Naive thymus-derived CD4-positive, alpha-beta T cell (primary cell): ENCODE measurements at regions not wholly inside any gene's neighbourhood (a gene's known extent, or its start where the extent isn't known, plus 50 kb on each side); places are given as distances from the start of the nearest gene placed in this dataset.
A peak's percentile ranks its signal among the peaks of the same experiment; 100 is the strongest.

Source experiments
- ATAC-seq: fragments of 150-1000 bp; cut with Tn5 transposase; 2 replicates; pipeline ENCODE4 v1.10.0; 2021; ENCODE audit warnings: mild to moderate bottlenecking, moderate library complexity
- CTCF ChIA-PET: fragments of 350-600 bp; sonication (Branson Sonifier 250); formaldehyde crosslinking; loops from one replicate; lab custom pipeline; 2021; ENCODE audit warnings: antibody characterized with exemption; lab: Charles Lee
- POLR2A ChIA-PET: fragments of 350-600 bp; sonication (Branson Sonifier 250); formaldehyde crosslinking; loops from one replicate; lab custom pipeline; 2021; ENCODE audit warnings: antibody characterized with exemption, inconsistent platforms; lab: Charles Lee
- DNase-seq, 9 donors: peaks; one replicate each; pipeline versions ENCODE4 v3.0.0 to v3.0.0-alpha.2; 2020 to 2022; ENCODE audit warnings: mixed read lengths in 1 of 9
- H3K27ac ChIP-seq: one replicate; pipeline ENCODE4 v1.7.0; 2013; ENCODE audit warnings: mild to moderate bottlenecking, low read depth, low read length, moderate library complexity
- H3K27me3 ChIP-seq, 2 donors: one replicate each; pipeline ENCODE4 v1.7.0; 2013; ENCODE audit warnings: low read length in 2 of 2, mild to moderate bottlenecking in 2 of 2, moderate library complexity in 2 of 2; ENCODE audit not compliant: control insufficient read depth in 2 of 2, insufficient read depth in 2 of 2
- H3K36me3 ChIP-seq, 3 experiments: 1 replicate in 2 of 3; 2 replicates in 1 of 3; pipeline ENCODE4 v1.7.0; 2013; ENCODE audit warnings: low read length in 3 of 3, mild to moderate bottlenecking in 3 of 3, moderate library complexity in 1 of 3; ENCODE audit not compliant: insufficient read depth in 3 of 3, control insufficient read depth in 2 of 3
- H3K4me1 ChIP-seq, 2 donors: one replicate each; pipeline ENCODE4 v1.7.0; 2013; ENCODE audit warnings: low read length in 2 of 2, mild to moderate bottlenecking in 2 of 2, moderate library complexity in 1 of 2; ENCODE audit not compliant: control insufficient read depth in 2 of 2, insufficient read depth in 2 of 2
- H3K4me3 ChIP-seq: 2 replicates; pipeline ENCODE4 v1.7.0; 2013; ENCODE audit warnings: mild to moderate bottlenecking, low read length
- H3K9me3 ChIP-seq, 3 experiments: 1 replicate in 2 of 3; 2 replicates in 1 of 3; pipeline ENCODE4 v1.7.0; 2013; ENCODE audit warnings: low read length in 3 of 3; ENCODE audit not compliant: control insufficient read depth in 2 of 3
- H3K27ac Mint-ChIP-seq, 9 donors: one replicate each; pipeline ENCODE4 v1.8.0; 2020 to 2022; ENCODE audit warnings: mixed read lengths in 9 of 9, mild to moderate bottlenecking in 8 of 9, moderate library complexity in 5 of 9, inconsistent platforms in 2 of 9
- H3K27me3 Mint-ChIP-seq, 5 donors: one replicate each; pipeline ENCODE4 v1.8.0; 2021 to 2022; ENCODE audit warnings: mixed read lengths in 5 of 5, mild to moderate bottlenecking in 1 of 5
- H3K36me3 Mint-ChIP-seq, 5 donors: one replicate each; pipeline ENCODE4 v1.8.0; 2020 to 2022; ENCODE audit warnings: mixed read lengths in 5 of 5, mild to moderate bottlenecking in 3 of 5, inconsistent platforms in 1 of 5
- H3K4me1 Mint-ChIP-seq, 7 donors: one replicate each; pipeline ENCODE4 v1.8.0; 2020 to 2022; ENCODE audit warnings: mixed read lengths in 7 of 7, mild to moderate bottlenecking in 3 of 7, inconsistent platforms in 1 of 7
- H3K4me3 Mint-ChIP-seq, 10 donors: one replicate each; pipeline ENCODE4 v1.8.0; 2020 to 2022; ENCODE audit warnings: mild to moderate bottlenecking in 10 of 10, mixed read lengths in 10 of 10, moderate library complexity in 6 of 10, inconsistent platforms in 2 of 10
- H3K9me3 Mint-ChIP-seq, 11 donors: one replicate each; pipeline ENCODE4 v1.8.0; 2020 to 2022; ENCODE audit warnings: mixed read lengths in 11 of 11, mild to moderate bottlenecking in 4 of 11, inconsistent platforms in 1 of 11, moderate library complexity in 1 of 11
- intact Hi-C, 2 donors: fragments of 100-400 bp; cut with micrococcal nuclease; formaldehyde crosslinking; loops; one replicate each; pipeline ENCODE4 v1.15.1; 2023

DNA sequence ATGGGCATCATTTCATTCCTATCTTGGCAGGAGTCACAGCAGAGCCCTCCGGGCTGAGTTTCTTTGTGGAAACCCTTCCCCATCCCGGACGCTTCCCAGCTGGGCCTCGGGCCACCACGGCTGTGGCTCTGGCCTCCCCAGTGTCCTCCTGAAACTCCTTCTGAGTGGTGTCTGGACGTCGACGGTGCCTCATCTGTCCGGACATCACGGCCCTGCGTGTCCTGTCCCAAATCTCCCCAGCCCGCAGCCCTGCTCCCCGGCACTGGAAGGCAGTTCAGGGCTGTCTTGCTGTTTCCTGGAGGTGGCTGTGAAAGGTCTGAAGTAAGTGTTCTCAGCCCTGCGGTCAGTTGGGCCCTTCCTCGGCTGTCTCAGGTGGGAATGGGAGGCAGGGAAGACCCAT, 99.8 kb upstream of the TMEM18 start:
- Mint-ChIP-seq H3K27me3 (peaks cover 0 to 12% (median 3%) of the 10 kb centered on the region in 5 donors), H3K36me3 (no peaks in the 10 kb centered on the region), H3K27ac (no peak overlapping the region), H3K9me3 (peaks cover 0 to 2% (median 0%) of the 10 kb centered on the region in 11 donors), H3K4me3 (no peak overlapping the region), H3K4me1 (no peaks in the 10 kb centered on the region)
- ATAC-seq: no peak
- intact Hi-C loops: no loop called here
- H3K27me3 ChIP-seq: no peaks in the 10 kb centered on the region
- H3K36me3 ChIP-seq: no peaks in the 10 kb centered on the region
- no peaks in the 10 kb centered on the region for H3K9me3 ChIP-seq
- DNase-seq: no peak
- CTCF ChIA-PET: no interaction called here
- no peak overlapping the region for H3K4me3 ChIP-seq
- H3K4me1 ChIP-seq: no peaks in the 10 kb centered on the region
- POLR2A ChIA-PET: no interaction called here
- H3K27ac ChIP-seq: no peak overlapping the region

DNA sequence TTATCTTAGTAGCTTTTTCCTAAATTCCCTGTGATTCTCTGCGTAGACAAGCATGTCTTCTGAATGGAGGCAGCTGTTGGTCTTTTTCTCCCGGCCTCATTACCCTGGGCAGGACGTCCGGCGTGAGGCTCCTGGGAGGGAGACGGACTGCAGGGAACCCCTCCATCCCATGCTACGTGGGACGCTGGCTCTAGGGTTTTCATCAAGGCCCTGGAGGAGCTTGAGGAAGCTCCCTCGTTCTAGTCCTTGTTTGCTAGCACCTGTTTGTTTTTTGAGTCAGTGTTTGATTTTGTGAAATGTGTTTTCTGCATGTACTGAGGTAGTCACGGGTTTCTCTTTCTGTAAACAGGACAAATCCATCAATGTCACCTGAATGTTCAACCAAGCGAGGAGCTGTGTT, 99.3 kb upstream of the TMEM18 start:
- DNase-seq: no peak
- intact Hi-C loops: no loop called here
- Mint-ChIP-seq H3K4me1 (no peaks in the 10 kb centered on the region), H3K4me3 (no peak overlapping the region), H3K36me3 (no peaks in the 10 kb centered on the region), H3K27ac (no peak overlapping the region), H3K27me3 (peaks cover 0 to 8% (median 3%) of the 10 kb centered on the region in 5 donors), H3K9me3 (peaks cover 0 to 2% (median 0%) of the 10 kb centered on the region in 11 donors)
- no peaks in the 10 kb centered on the region for H3K9me3 ChIP-seq
- no peak overlapping the region for H3K27ac ChIP-seq
- H3K36me3 ChIP-seq: no peaks in the 10 kb centered on the region
- CTCF ChIA-PET: no interaction called here
- H3K4me3 ChIP-seq: no peak overlapping the region
- H3K27me3 ChIP-seq: no peaks in the 10 kb centered on the region
- ATAC-seq: no peak
- POLR2A ChIA-PET: interaction anchor here (0.6 kb wide), 1 partner anchor 209 kb away, joined by 3 read pairs; no protein-coding TSS in a partner anchor
- no peaks in the 10 kb centered on the region for H3K4me1 ChIP-seq

DNA sequence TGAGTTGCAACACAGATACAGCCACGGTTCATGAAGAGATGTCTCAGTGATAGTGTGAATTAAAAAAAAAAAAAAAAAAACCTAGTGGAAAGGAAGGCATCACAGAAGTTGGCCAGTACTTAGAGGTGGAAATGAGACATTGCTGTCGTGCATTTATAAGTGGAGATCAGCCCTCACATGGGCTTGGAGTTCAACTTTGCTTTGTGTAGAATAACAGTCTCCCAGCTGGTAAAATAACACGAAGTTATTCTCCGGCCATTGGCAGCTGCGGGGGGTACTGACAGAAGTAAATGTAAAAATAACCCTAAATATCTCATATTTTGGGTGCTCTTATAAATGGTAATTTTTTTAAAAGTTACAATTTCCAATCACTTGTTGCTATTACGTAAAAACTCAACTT, 98.8 kb upstream of the TMEM18 start:
- Histone ChIP-seq H3K36me3 (no peaks in the 10 kb centered on the region), H3K9me3 (no peaks in the 10 kb centered on the region), H3K4me1 (no peaks in the 10 kb centered on the region), H3K4me3 (no peak overlapping the region), H3K27ac (no peak overlapping the region), H3K27me3 (no peaks in the 10 kb centered on the region)
- ATAC-seq: no peak
- ChIA-PET POLR2A (interaction anchor here (0.6 kb wide), 1 partner anchor 209 kb away, joined by 3 read pairs; no protein-coding TSS in a partner anchor), CTCF (no interaction called here)
- no peaks in the 10 kb centered on the region for H3K36me3 Mint-ChIP-seq
- no peak overlapping the region for H3K4me3 Mint-ChIP-seq
- peaks cover 0 to 2% (median 0%) of the 10 kb centered on the region in 11 donors for H3K9me3 Mint-ChIP-seq
- no peaks in the 10 kb centered on the region for H3K4me1 Mint-ChIP-seq
- no peak for DNase-seq
- intact Hi-C loops: no loop called here
- H3K27me3 Mint-ChIP-seq: peaks cover 0 to 8% (median 3%) of the 10 kb centered on the region in 5 donors
- H3K27ac Mint-ChIP-seq: peak overlapping the region in 1 of 9 donors; percentile 5

- H3K4me1 Mint-ChIP-seq: peaks cover 0 to 7% (median 0%) of the 10 kb centered on the region in 7 donors
- CTCF ChIA-PET: no interaction called here
- no peak for ATAC-seq
- no peaks in the 10 kb centered on the region for H3K9me3 ChIP-seq
- no peak overlapping the region for H3K4me3 Mint-ChIP-seq
- no peak overlapping the region for H3K27ac ChIP-seq
- POLR2A ChIA-PET: no interaction called here
- H3K4me1 ChIP-seq: no peaks in the 10 kb centered on the region
- intact Hi-C loops: no loop called here
- H3K27me3 ChIP-seq: no peaks in the 10 kb centered on the region
- H3K36me3 Mint-ChIP-seq: no peaks in the 10 kb centered on the region
- H3K27ac Mint-ChIP-seq: no peak overlapping the region
- peaks cover 0 to 8% (median 3%) of the 10 kb centered on the region in 5 donors for H3K27me3 Mint-ChIP-seq
- no peaks in the 10 kb centered on the region for H3K36me3 ChIP-seq
- peaks cover 0 to 2% (median 0%) of the 10 kb centered on the region in 11 donors for H3K9me3 Mint-ChIP-seq
- DNase-seq: no peak
- no peak overlapping the region for H3K4me3 ChIP-seq
Observed at GRCh38 chr2:774436-774835, 97.2 kb upstream of the TMEM18 start.

- CTCF ChIA-PET: no interaction called here
- no peaks in the 10 kb centered on the region for H3K27me3 ChIP-seq
Observed at GRCh38 chr2:773256-774160, 96.3 kb upstream of the TMEM18 start.

DNA sequence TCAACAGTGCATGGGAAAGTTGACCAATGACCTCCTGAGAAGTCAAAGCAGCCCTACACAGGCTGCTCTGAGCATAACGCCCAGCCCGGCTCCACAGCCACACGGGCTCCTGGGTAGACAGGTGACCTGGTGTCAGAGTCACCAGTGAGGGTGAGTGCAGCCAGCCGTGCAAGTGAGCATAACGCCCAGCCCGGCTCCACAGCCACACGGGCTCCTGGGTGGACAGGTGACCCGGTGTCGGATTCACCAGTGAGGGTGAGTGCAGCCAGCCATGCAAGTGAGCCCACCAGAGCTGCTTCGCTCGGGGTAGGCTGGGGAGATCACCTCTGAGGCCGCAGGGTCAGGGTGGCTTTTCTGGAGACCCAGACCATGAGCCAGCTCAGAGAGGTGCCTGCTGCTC, 94.3 kb upstream of the TMEM18 start:
- intact Hi-C loops: no loop called here
- H3K4me1 ChIP-seq: peaks cover 0 to 9% of the 10 kb centered on the region in 2 donors
- Mint-ChIP-seq H3K4me3 (no peak overlapping the region), H3K9me3 (peaks cover 0 to 7% (median 0%) of the 10 kb centered on the region in 11 donors), H3K27ac (no peak overlapping the region), H3K4me1 (peaks cover 0 to 23% (median 8%) of the 10 kb centered on the region in 7 donors), H3K27me3 (peaks cover 0 to 8% (median 3%) of the 10 kb centered on the region in 5 donors), H3K36me3 (no peaks in the 10 kb centered on the region)
- DNase-seq: no peak
- ATAC-seq: no peak
- H3K36me3 ChIP-seq: no peaks in the 10 kb centered on the region
- no peak overlapping the region for H3K4me3 ChIP-seq
- no peaks in the 10 kb centered on the region for H3K9me3 ChIP-seq
- no peak overlapping the region for H3K27ac ChIP-seq
- H3K27me3 ChIP-seq: no peaks in the 10 kb centered on the region
- ChIA-PET POLR2A (no interaction called here), CTCF (no interaction called here)

More at GRCh38 chr2:773256-774160, 96.3 kb upstream of the TMEM18 start:
- H3K4me1 ChIP-seq: no peaks in the 10 kb centered on the region
- H3K9me3 ChIP-seq: no peaks in the 10 kb centered on the region
- Mint-ChIP-seq H3K4me3 (no peak overlapping the region), H3K27me3 (peaks cover 0 to 8% (median 3%) of the 10 kb centered on the region in 5 donors), H3K27ac (no peak overlapping the region), H3K36me3 (no peaks in the 10 kb centered on the region), H3K9me3 (peaks cover 0 to 4% (median 0%) of the 10 kb centered on the region in 11 donors), H3K4me1 (peaks cover 0 to 13% (median 0%) of the 10 kb centered on the region in 7 donors)
- no peak overlapping the region for H3K4me3 ChIP-seq
- no peak for DNase-seq
- no peak for ATAC-seq
- no peaks in the 10 kb centered on the region for H3K36me3 ChIP-seq
- POLR2A ChIA-PET: no interaction called here
- no peak overlapping the region for H3K27ac ChIP-seq
- intact Hi-C loops: no loop called here
